H9 (cell line): ENCODE measurements at regions not wholly inside any gene's neighbourhood (a gene's known extent, or its start where the extent isn't known, plus 50 kb on each side); places are given as distances from the start of the nearest gene placed in this dataset.

Source experiments
- DNase-seq: peaks from one replicate; pipeline ENCODE4 v3.0.0-alpha.2; 2017
- H2AFZ ChIP-seq: one replicate; pipeline ENCODE4 v1.6.1; 2013; ENCODE audit warnings: mild to moderate bottlenecking, low read length, control low read depth, moderate library complexity
- H2AK5ac ChIP-seq: 2 replicates; pipeline ENCODE4 v1.6.1; 2013; ENCODE audit warnings: low read length, control low read depth, mixed read lengths; ENCODE audit not compliant: insufficient read length
- H2BK120ac ChIP-seq: one replicate; pipeline ENCODE4 v1.6.1; 2013; ENCODE audit warnings: low read depth, mild to moderate bottlenecking, low read length, control low read depth, inconsistent platforms; ENCODE audit not compliant: poor library complexity, severe bottlenecking
- H2BK12ac ChIP-seq: 2 replicates; pipeline ENCODE4 v1.6.1; 2013; ENCODE audit warnings: low read length, control low read depth, mixed read lengths, low read depth; ENCODE audit not compliant: insufficient read length
- H2BK15ac ChIP-seq: 2 replicates; pipeline ENCODE4 v1.6.1; 2013; ENCODE audit warnings: low read depth, low read length, control low read depth
- H2BK20ac ChIP-seq: one replicate; pipeline ENCODE4 v1.6.1; 2013; ENCODE audit warnings: low read depth, mild to moderate bottlenecking, low read length, control low read depth, inconsistent platforms; ENCODE audit not compliant: poor library complexity, severe bottlenecking
- H2BK5ac ChIP-seq: 2 replicates; pipeline ENCODE4 v1.6.1; 2013; ENCODE audit warnings: low read length, control low read depth, mixed read lengths; ENCODE audit not compliant: insufficient read length
- H3K14ac ChIP-seq: 2 replicates; pipeline ENCODE4 v1.6.1; 2013; ENCODE audit warnings: low read length, control low read depth; ENCODE audit not compliant: insufficient read depth
- H3K18ac ChIP-seq: 2 replicates; pipeline ENCODE4 v1.6.1; 2013; ENCODE audit warnings: low read depth, mild to moderate bottlenecking, mixed read lengths, low read length, control low read depth; ENCODE audit not compliant: insufficient read length
- H3K23ac ChIP-seq: 2 replicates; pipeline ENCODE4 v1.6.1; 2013; ENCODE audit warnings: low read length, control low read depth, mixed read lengths, low read depth; ENCODE audit not compliant: insufficient read length
- H3K23me2 ChIP-seq: 2 replicates; pipeline ENCODE4 v1.6.1; 2013; ENCODE audit warnings: low read depth, mild to moderate bottlenecking, mixed read lengths, low read length, control low read depth; ENCODE audit not compliant: insufficient read length, poor library complexity, severe bottlenecking
- H3K27ac ChIP-seq: 2 replicates; pipeline ENCODE4 v1.5.1; 2013; ENCODE audit warnings: low read length, control low read depth, mixed read lengths, low read depth; ENCODE audit not compliant: insufficient read length
- H3K27me3 ChIP-seq: 2 replicates; pipeline ENCODE4 v1.6.1; 2013; ENCODE audit warnings: low read length, control low read depth, inconsistent platforms; ENCODE audit not compliant: insufficient read depth
- H3K4ac ChIP-seq: 2 replicates; pipeline ENCODE4 v1.6.1; 2013; ENCODE audit warnings: low read depth, mild to moderate bottlenecking, control low read depth, inconsistent platforms, low read length, moderate library complexity
- H3K4me1 ChIP-seq: 2 replicates; pipeline ENCODE4 v1.6.1; 2013; ENCODE audit warnings: low read length, control low read depth, inconsistent platforms; ENCODE audit not compliant: insufficient read depth
- H3K4me2 ChIP-seq: 2 replicates; pipeline ENCODE4 v1.6.1; 2013; ENCODE audit warnings: low read length, control low read depth, mixed read lengths; ENCODE audit not compliant: insufficient read length, insufficient read depth
- H3K56ac ChIP-seq: 2 replicates; pipeline ENCODE4 v1.6.1; 2013; ENCODE audit warnings: low read depth, mild to moderate bottlenecking, mixed read lengths, low read length, control low read depth; ENCODE audit not compliant: insufficient read length
- H3K79me1 ChIP-seq: 2 replicates; pipeline ENCODE4 v1.6.1; 2013; ENCODE audit warnings: low read depth, mild to moderate bottlenecking, moderate library complexity, low read length, control low read depth, inconsistent platforms; ENCODE audit not compliant: insufficient read depth, poor library complexity, severe bottlenecking
- H3K79me2 ChIP-seq: 2 replicates; pipeline ENCODE4 v1.6.1; 2013; ENCODE audit warnings: low read length, control low read depth, inconsistent platforms; ENCODE audit not compliant: insufficient read depth
- H3K9ac ChIP-seq: 2 replicates; pipeline ENCODE4 v1.6.1; 2013; ENCODE audit warnings: low read length, control low read depth, mixed read lengths; ENCODE audit not compliant: insufficient read length; ENCODE audit errors: extremely low read depth
- H3K9me3 ChIP-seq: one replicate; pipeline ENCODE4 v1.6.1; 2013; ENCODE audit warnings: low read depth, low read length, inconsistent platforms; ENCODE audit not compliant: control insufficient read depth
- H3T11ph ChIP-seq: one replicate; pipeline ENCODE4 v1.6.1; 2013; ENCODE audit warnings: mild to moderate bottlenecking, low read length, control low read depth, inconsistent platforms
- H4K20me1 ChIP-seq: one replicate; pipeline ENCODE4 v1.6.1; 2013; ENCODE audit not compliant: control insufficient read depth, insufficient read length, insufficient read depth
- H4K5ac ChIP-seq: 2 replicates; pipeline ENCODE4 v1.6.1; 2013; ENCODE audit warnings: low read depth, mild to moderate bottlenecking, mixed read lengths, low read length, control low read depth; ENCODE audit not compliant: insufficient read length
- H4K8ac ChIP-seq: replicated peaks from 2 replicates; pipeline ENCODE4 v1.6.1; 2013; ENCODE audit warnings: low read length, control low read depth, mixed read lengths, low read depth; ENCODE audit not compliant: insufficient read length
- H4K91ac ChIP-seq: 2 replicates; pipeline ENCODE4 v1.6.1; 2013; ENCODE audit warnings: low read depth, mild to moderate bottlenecking, moderate library complexity, mixed read lengths, low read length, control low read depth; ENCODE audit not compliant: insufficient read length
- H3K27ac Mint-ChIP-seq, 3 experiments: 2 replicates in 2 of 3; 3 replicates in 1 of 3; pipeline ENCODE4 v1.8.0; 2020 to 2021; ENCODE audit warnings: mixed read lengths in 3 of 3, mild to moderate bottlenecking in 1 of 3, moderate library complexity in 1 of 3
- H3K27me3 Mint-ChIP-seq: 2 replicates; pipeline ENCODE4 v1.8.0; 2021; ENCODE audit warnings: low read depth, mild to moderate bottlenecking, moderate library complexity, mixed read lengths
- H3K36me3 Mint-ChIP-seq, 3 experiments: 2 replicates in 2 of 3; 3 replicates in 1 of 3; pipeline ENCODE4 v1.8.0; 2020 to 2021; ENCODE audit warnings: low read depth in 3 of 3, mixed read lengths in 3 of 3; ENCODE audit not compliant: insufficient read depth in 1 of 3
- H3K4me1 Mint-ChIP-seq, 2 experiments: 2 replicates each; pipeline ENCODE4 v1.8.0; 2020; ENCODE audit warnings: mixed read lengths in 2 of 2
- H3K4me3 Mint-ChIP-seq, 2 experiments: 2 replicates in 1 of 2; 3 replicates in 1 of 2; pipeline ENCODE4 v1.8.0; 2020 to 2021; ENCODE audit warnings: mild to moderate bottlenecking in 2 of 2, mixed read lengths in 2 of 2, moderate library complexity in 1 of 2
- H3K9me3 Mint-ChIP-seq, 2 experiments: 2 replicates in 1 of 2; 3 replicates in 1 of 2; pipeline ENCODE4 v1.8.0; 2020; ENCODE audit warnings: mild to moderate bottlenecking in 2 of 2, mixed read lengths in 2 of 2, moderate library complexity in 1 of 2
- TF ChIP-seq, protein P1 (sequence below): fragments of 200-600 bp; sonication (generic); conservative IDR thresholded peaks from 3 replicates; pipeline ENCODE4 v1.8.0; 2021; ENCODE audit warnings: antibody characterized with exemption, mild to moderate bottlenecking

DNA sequence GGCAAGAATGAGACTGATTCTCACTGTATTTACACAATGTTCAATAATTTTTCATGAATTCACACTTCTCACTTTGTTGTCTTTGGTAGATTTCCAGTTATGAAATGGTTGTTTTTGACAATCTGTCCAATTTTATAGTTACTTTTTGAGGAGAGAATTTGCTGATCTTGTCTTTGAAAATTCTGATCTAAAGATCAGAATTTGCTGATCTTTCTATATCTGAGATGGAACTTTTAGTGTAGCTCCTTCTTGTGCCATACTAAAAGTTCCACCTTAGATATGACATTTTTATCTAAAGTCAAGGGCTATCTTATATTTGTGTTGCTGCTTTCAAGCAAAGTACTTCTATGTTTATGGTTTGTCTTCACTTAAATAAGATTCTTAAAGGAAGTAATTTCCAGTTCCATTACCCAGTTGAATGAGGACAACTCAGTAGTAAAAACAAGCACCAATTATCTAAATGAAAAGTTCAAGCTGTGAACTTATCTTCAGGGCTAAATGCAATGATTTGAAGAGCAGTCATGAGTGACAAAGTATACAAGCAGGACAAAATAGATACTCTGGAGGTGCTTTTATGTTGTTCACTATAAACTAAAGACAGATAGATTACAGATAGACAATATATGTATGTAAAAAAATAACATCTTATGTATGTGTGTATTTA lies 76.4 kb upstream of the FOXG1 start:
- Histone ChIP-seq H3K18ac (no peak overlapping the region), H2BK15ac (no peak overlapping the region), H3K79me1 (no peaks in the 10 kb centered on the region), H2BK20ac (no peak overlapping the region), H3K4me1 (no peaks in the 10 kb centered on the region), H3K4me2 (no peak overlapping the region), H2BK5ac (no peak overlapping the region), H4K91ac (no peak overlapping the region), H2BK120ac (no peak overlapping the region), H3K14ac (no peak overlapping the region), H3K9ac (no peak overlapping the region), H3K9me3 (no peaks in the 10 kb centered on the region), H3K79me2 (no peaks in the 10 kb centered on the region), H2AFZ (no peak overlapping the region), H2BK12ac (no peak overlapping the region), H4K20me1 (no peaks in the 10 kb centered on the region), H4K8ac (no peak overlapping the region), H3T11ph (no peak overlapping the region), H3K23me2 (no peaks in the 10 kb centered on the region), H3K27ac (no peak overlapping the region), H4K5ac (no peak overlapping the region), H3K56ac (no peak overlapping the region), H2AK5ac (no peak overlapping the region), H3K23ac (no peak overlapping the region), H3K27me3 (no peaks in the 10 kb centered on the region), H3K4ac (no peak overlapping the region)
- Mint-ChIP-seq H3K27me3 (peaks cover 3% of the 10 kb centered on the region), H3K4me1 (no peaks in the 10 kb centered on the region), H3K4me3 (no peak overlapping the region), H3K36me3 (no peaks in the 10 kb centered on the region), H3K27ac (no peak overlapping the region), H3K9me3 (peaks cover 0 to 2% of the 10 kb centered on the region in 2 experiments; a peak in 2 of 5 replicates)
- TF ChIP-seq, protein P1, sequence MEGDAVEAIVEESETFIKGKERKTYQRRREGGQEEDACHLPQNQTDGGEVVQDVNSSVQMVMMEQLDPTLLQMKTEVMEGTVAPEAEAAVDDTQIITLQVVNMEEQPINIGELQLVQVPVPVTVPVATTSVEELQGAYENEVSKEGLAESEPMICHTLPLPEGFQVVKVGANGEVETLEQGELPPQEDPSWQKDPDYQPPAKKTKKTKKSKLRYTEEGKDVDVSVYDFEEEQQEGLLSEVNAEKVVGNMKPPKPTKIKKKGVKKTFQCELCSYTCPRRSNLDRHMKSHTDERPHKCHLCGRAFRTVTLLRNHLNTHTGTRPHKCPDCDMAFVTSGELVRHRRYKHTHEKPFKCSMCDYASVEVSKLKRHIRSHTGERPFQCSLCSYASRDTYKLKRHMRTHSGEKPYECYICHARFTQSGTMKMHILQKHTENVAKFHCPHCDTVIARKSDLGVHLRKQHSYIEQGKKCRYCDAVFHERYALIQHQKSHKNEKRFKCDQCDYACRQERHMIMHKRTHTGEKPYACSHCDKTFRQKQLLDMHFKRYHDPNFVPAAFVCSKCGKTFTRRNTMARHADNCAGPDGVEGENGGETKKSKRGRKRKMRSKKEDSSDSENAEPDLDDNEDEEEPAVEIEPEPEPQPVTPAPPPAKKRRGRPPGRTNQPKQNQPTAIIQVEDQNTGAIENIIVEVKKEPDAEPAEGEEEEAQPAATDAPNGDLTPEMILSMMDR: no peak
- no peak for DNase-seq
